HCT116 (cell line): ENCODE measurements at regions not wholly inside any gene's neighbourhood (a gene's known extent, or its start where the extent isn't known, plus 50 kb on each side); places are given as distances from the start of the nearest gene placed in this dataset.

Experiments
- ATAC-seq: fragments of 200-7000 bp; cut with Tn5 transposase; 2 replicates; pipeline ENCODE4 v1.9.1; 2020; ENCODE audit warnings: mild to moderate bottlenecking, moderate library complexity
- BruUV-seq: library from RNA; stranded (reverse); fragments of 400-500 nt; replicated peaks from 2 replicates; lab custom pipeline; 2021; lab: Mats Ljungman, UMichigan
- CTCF ChIA-PET: fragments of 300-600 bp; sonication (Branson Sonifier 250); formaldehyde crosslinking; loops from one replicate; lab custom pipeline; 2021; ENCODE audit warnings: antibody characterized with exemption; lab: Charles Lee
- POLR2A ChIA-PET: fragments of 300-600, 350-600 bp; sonication (Branson Sonifier 250); formaldehyde crosslinking; loops from one replicate; lab custom pipeline; 2021; ENCODE audit warnings: antibody characterized with exemption; lab: Charles Lee
- RAD21 ChIA-PET, 2 experiments: fragments of 300-600 bp; sonication (Branson Sonifier 250); formaldehyde crosslinking; loops; one replicate each; lab custom pipeline; 2023; ENCODE audit warnings: low total read pairs in 2 of 2; ENCODE audit not compliant: uncharacterized antibody in 2 of 2, unreplicated experiment in 2 of 2, low non-redundant PET in 1 of 2; lab: Charles Lee
- DNase-seq: peaks from one replicate; pipeline ENCODE4 v3.0.0-alpha.2; 2010; ENCODE audit warnings: low read depth, low spot score
- H2AFZ ChIP-seq: fragments of 200-600 bp; shearing (Covaris generic), sonication (generic); 2 replicates; pipeline ENCODE4 v1.6.1; 2017; ENCODE audit warnings: low read depth, mixed run types, mixed read lengths, antibody characterized with exemption, low read length; ENCODE audit not compliant: poor library complexity, severe bottlenecking
- H3K27ac ChIP-seq: 2 replicates; pipeline ENCODE4 v1.5.1; 2012; ENCODE audit warnings: low read depth, low read length
- H3K27me3 ChIP-seq: fragments of 200-600 bp; sonication (generic); 2 replicates; pipeline ENCODE4 v1.6.1; 2016; ENCODE audit warnings: mixed run types, low read length, mixed read lengths; ENCODE audit not compliant: insufficient read depth
- H3K36me3 ChIP-seq, 2 experiments: fragments of 200-500 bp in 1 of 2; fragments of 200-600 bp in 1 of 2; sonication (Bioruptor generic) in 1 of 2; sonication (generic) in 1 of 2; 2 replicates each; pipeline versions ENCODE4 v1.5.1 to v1.6.1; 2014 to 2016; ENCODE audit warnings: low read length in 2 of 2, inconsistent platforms in 1 of 2, mixed read lengths in 1 of 2, mixed run types in 1 of 2; ENCODE audit not compliant: insufficient read depth in 2 of 2, control insufficient read depth in 1 of 2
- H3K4me1 ChIP-seq, 2 experiments: fragments of 200-600 bp in 1 of 2; sonication (generic) in 1 of 2; 2 replicates each; pipeline versions ENCODE4 v1.5.1 to v1.6.1; 2012 to 2017; ENCODE audit warnings: low read length in 2 of 2, inconsistent platforms in 1 of 2, mild to moderate bottlenecking in 1 of 2, mixed read lengths in 1 of 2, mixed run types in 1 of 2, moderate library complexity in 1 of 2; ENCODE audit not compliant: insufficient read depth in 2 of 2, control insufficient read depth in 1 of 2
- H3K4me2 ChIP-seq: fragments of 200-600 bp; sonication (generic); 2 replicates; pipeline ENCODE4 v1.6.1; 2017; ENCODE audit warnings: mixed run types, low read length, mixed read lengths
- H3K4me3 ChIP-seq, 2 experiments: fragments of 200-600 bp in 1 of 2; sonication (generic) in 1 of 2; replicated peaks in 1 of 2; 2 replicates each; pipeline ENCODE4 v1.5.1; 2011 to 2016; ENCODE audit warnings: low read length in 2 of 2, control low read depth in 1 of 2, low read depth in 1 of 2, mild to moderate bottlenecking in 1 of 2, mixed read lengths in 1 of 2, mixed run types in 1 of 2
- H3K79me2 ChIP-seq: fragments of 200-600 bp; sonication (generic); 2 replicates; pipeline ENCODE4 v1.6.1; 2017; ENCODE audit warnings: mild to moderate bottlenecking, mixed run types, low read length, moderate library complexity, mixed read lengths; ENCODE audit not compliant: insufficient read depth
- H3K9ac ChIP-seq: fragments of 200-600 bp; sonication (generic); 2 replicates; pipeline ENCODE4 v1.6.1; 2016; ENCODE audit warnings: low read length, mixed read lengths
- H3K9me2 ChIP-seq: fragments of 200-600 bp; sonication (generic), shearing (Covaris generic); 2 replicates; pipeline ENCODE4 v1.6.1; 2017; ENCODE audit warnings: mixed run types, mild to moderate bottlenecking, moderate library complexity; ENCODE audit not compliant: insufficient read depth
- H3K9me3 ChIP-seq, 2 experiments: fragments of 200-500 bp in 1 of 2; fragments of 200-600 bp in 1 of 2; sonication (Bioruptor generic) in 1 of 2; sonication (generic) in 1 of 2; 2 replicates each; pipeline ENCODE4 v1.6.1; 2014 to 2017; ENCODE audit warnings: low read length in 2 of 2, mixed read lengths in 2 of 2, inconsistent platforms in 1 of 2, low read depth in 1 of 2, mild to moderate bottlenecking in 1 of 2, mixed run types in 1 of 2, moderate library complexity in 1 of 2; ENCODE audit not compliant: control insufficient read depth in 1 of 2, insufficient read depth in 1 of 2
- H4K20me1 ChIP-seq: fragments of 200-600 bp; sonication (generic), shearing (Covaris generic); 2 replicates; pipeline ENCODE4 v1.6.1; 2017; ENCODE audit warnings: mixed run types, mild to moderate bottlenecking, moderate library complexity; ENCODE audit not compliant: insufficient read depth
- CEBPB ChIP-seq: IDR thresholded peaks from 2 replicates; pipeline ENCODE4 v1.6.1; 2012; ENCODE audit warnings: low read depth
- CTCF ChIP-seq, 3 experiments: fragments of 200-600 bp in 1 of 3; sonication (generic) in 1 of 3; IDR thresholded peaks in 2 of 3; conservative IDR thresholded peaks in 1 of 3; 2 replicates each; pipeline ENCODE4 v1.5.1; 2012 to 2017; ENCODE audit warnings: low read depth in 2 of 3, low read length in 2 of 3, antibody characterized with exemption in 1 of 3, borderline replicate concordance in 1 of 3, control low read depth in 1 of 3, mild to moderate bottlenecking in 1 of 3, mixed read lengths in 1 of 3, mixed run types in 1 of 3, moderate library complexity in 1 of 3; ENCODE audit not compliant: insufficient read depth in 1 of 3
- EZH2 ChIP-seq: fragments of 200-600 bp; sonication (generic); IDR thresholded peaks from 2 replicates; pipeline ENCODE4 v1.6.1; 2017; ENCODE audit warnings: antibody characterized with exemption, mixed run types
- FOSL1 ChIP-seq: IDR thresholded peaks from 2 replicates; pipeline ENCODE4 v1.6.1; 2012; ENCODE audit warnings: low read depth
- JUND ChIP-seq: IDR thresholded peaks from 2 replicates; pipeline ENCODE4 v1.6.1; 2012
- MAX ChIP-seq: IDR thresholded peaks from 2 replicates; pipeline ENCODE4 v1.6.1; 2012
- POLR2A ChIP-seq: IDR thresholded peaks from 2 replicates; pipeline ENCODE4 v1.7.0; 2011; ENCODE audit warnings: borderline replicate concordance; ENCODE audit not compliant: insufficient read depth, insufficient read length; ENCODE audit errors: extremely low read depth
- POLR2AphosphoS5 ChIP-seq: IDR thresholded peaks from 2 replicates; pipeline ENCODE4 v1.6.1; 2011; ENCODE audit warnings: mild to moderate bottlenecking, low read depth, low read length, moderate library complexity
- RAD21 ChIP-seq: IDR thresholded peaks from 2 replicates; pipeline ENCODE4 v1.6.1; 2012; ENCODE audit warnings: low read depth, mild to moderate bottlenecking
- SIN3A ChIP-seq: IDR thresholded peaks from 2 replicates; pipeline ENCODE4 v1.6.1; 2012; ENCODE audit warnings: low read depth
- SP1 ChIP-seq: IDR thresholded peaks from 2 replicates; pipeline ENCODE4 v1.6.1; 2012; ENCODE audit warnings: low read depth
- TCF7L2 ChIP-seq: IDR thresholded peaks from 2 replicates; pipeline ENCODE4 v1.7.0; 2011; ENCODE audit warnings: borderline replicate concordance, inconsistent platforms; ENCODE audit not compliant: insufficient read depth, insufficient read length; ENCODE audit errors: extremely low read depth
- YY1 ChIP-seq: IDR thresholded peaks from 2 replicates; pipeline ENCODE4 v1.6.1; 2011; ENCODE audit warnings: low read length, low read depth, moderate library complexity, mild to moderate bottlenecking; ENCODE audit not compliant: insufficient replicate concordance; ENCODE audit errors: extremely low read depth
- ZFX ChIP-seq: fragments of 450-650 bp; IDR thresholded peaks from 2 replicates; pipeline ENCODE4 v1.6.1; 2017
- ZNF274 ChIP-seq: fragments of 200-500 bp; sonication (Bioruptor generic); IDR thresholded peaks from 2 replicates; pipeline ENCODE4 v1.6.1; 2014; ENCODE audit warnings: mild to moderate bottlenecking, low read depth, low read length, inconsistent platforms
- intact Hi-C: fragments of 100-400 bp; cut with micrococcal nuclease; formaldehyde crosslinking; loops from 2 replicates; pipeline ENCODE4 v1.10.0; 2022
- TF ChIP-seq, protein P1 (sequence below): IDR thresholded peaks from 2 replicates; pipeline ENCODE4 v1.6.1; 2011; ENCODE audit warnings: mild to moderate bottlenecking, low read length, moderate library complexity; ENCODE audit not compliant: insufficient replicate concordance; ENCODE audit errors: extremely low read depth

DNA sequence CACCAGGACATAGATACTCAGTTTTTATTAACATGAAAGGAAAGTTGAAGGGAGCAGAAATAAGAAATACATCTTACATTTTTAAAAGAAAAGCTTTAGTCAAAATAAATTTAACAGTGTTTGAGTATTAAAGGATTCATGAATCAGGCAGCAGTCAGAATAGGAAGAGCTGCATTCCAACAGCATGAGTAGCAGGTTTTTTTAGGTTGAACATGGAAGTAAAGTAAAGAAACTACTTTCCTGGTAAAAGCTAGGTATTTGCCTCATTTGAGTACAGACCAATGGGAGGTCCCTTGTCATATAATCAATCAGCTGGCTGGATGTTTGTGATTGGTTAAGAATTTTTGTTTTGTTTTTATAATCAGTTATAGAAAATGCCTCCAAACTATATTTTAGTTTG is 645.9 kb upstream of the INTU start:
- DNase-seq, result no peak
- H3K4me2 ChIP-seq, result no peak overlapping the region

GRCh38 chr4:126991965-126992364 is 640.8 kb upstream of the INTU start:
- TF ChIP-seq EZH2 (no peak), ZNF274 (no peak), SP1 (no peak), SIN3A (no peak), JUND (no peak), YY1 (no peak), MAX (no peak), TCF7L2 (no peak), RAD21 (no peak), ZFX (no peak), CEBPB (no peak), FOSL1 (no peak), POLR2AphosphoS5 (no peak), CTCF (IDR thresholded peaks at IDR 0.05 in 2 of 3, conservative IDR thresholded peaks at IDR 0.05 in 1 of 3; ENCODE audit: borderline replicate concordance in 1 of 3, insufficient read depth in 1 of 3, low read depth in 2 of 3, low read length in 2 of 3) (no peak), POLR2A (no peak)
- TF ChIP-seq, protein P1, sequence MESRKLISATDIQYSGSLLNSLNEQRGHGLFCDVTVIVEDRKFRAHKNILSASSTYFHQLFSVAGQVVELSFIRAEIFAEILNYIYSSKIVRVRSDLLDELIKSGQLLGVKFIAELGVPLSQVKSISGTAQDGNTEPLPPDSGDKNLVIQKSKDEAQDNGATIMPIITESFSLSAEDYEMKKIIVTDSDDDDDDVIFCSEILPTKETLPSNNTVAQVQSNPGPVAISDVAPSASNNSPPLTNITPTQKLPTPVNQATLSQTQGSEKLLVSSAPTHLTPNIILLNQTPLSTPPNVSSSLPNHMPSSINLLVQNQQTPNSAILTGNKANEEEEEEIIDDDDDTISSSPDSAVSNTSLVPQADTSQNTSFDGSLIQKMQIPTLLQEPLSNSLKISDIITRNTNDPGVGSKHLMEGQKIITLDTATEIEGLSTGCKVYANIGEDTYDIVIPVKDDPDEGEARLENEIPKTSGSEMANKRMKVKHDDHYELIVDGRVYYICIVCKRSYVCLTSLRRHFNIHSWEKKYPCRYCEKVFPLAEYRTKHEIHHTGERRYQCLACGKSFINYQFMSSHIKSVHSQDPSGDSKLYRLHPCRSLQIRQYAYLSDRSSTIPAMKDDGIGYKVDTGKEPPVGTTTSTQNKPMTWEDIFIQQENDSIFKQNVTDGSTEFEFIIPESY, result no peak
- Histone ChIP-seq H3K9me2 (no peaks in the 10 kb centered on the region), H3K4me3 (no peak overlapping the region), H2AFZ (no peak overlapping the region), H3K9ac (no peak overlapping the region), H3K27me3 (no peaks in the 10 kb centered on the region), H3K36me3 (no peaks in the 10 kb centered on the region), H3K79me2 (no peaks in the 10 kb centered on the region), H3K9me3 (no peaks in the 10 kb centered on the region), H3K4me2 (no peak overlapping the region), H3K27ac (no peak overlapping the region), H4K20me1 (no peaks in the 10 kb centered on the region), H3K4me1 (no peaks in the 10 kb centered on the region)
- CTCF ChIA-PET, result no interaction called here
- no TSS peak for BruUV-seq
- RAD21 ChIA-PET, result no interaction called here
- no peak for ATAC-seq
- DNase-seq, result no peak
- intact Hi-C loops, result no loop called here
- POLR2A ChIA-PET, result no interaction called here

More for the DNA sequence above, 645.9 kb upstream of the INTU start:
- Histone ChIP-seq H3K9me2 (no peaks in the 10 kb centered on the region), H3K4me3 (no peak overlapping the region), H3K4me1 (no peaks in the 10 kb centered on the region), H2AFZ (no peak overlapping the region), H3K9ac (no peak overlapping the region), H3K27ac (no peak overlapping the region), H3K9me3 (peaks cover 0 to 3% of the 10 kb centered on the region in 2 experiments; a peak in 1 of 4 replicates), H3K79me2 (no peaks in the 10 kb centered on the region), H3K27me3 (no peaks in the 10 kb centered on the region), H3K36me3 (no peaks in the 10 kb centered on the region), H4K20me1 (no peaks in the 10 kb centered on the region)
- no peak for TF ChIP-seq CEBPB
- no peak for ATAC-seq
- POLR2A ChIA-PET, result no interaction called here
- intact Hi-C loops, result no loop called here
- CTCF ChIA-PET, result no interaction called here
- RAD21 ChIA-PET, result no interaction called here
- BruUV-seq, result no TSS peak
